ACC112 (cell line): ENCODE measurements at regions not wholly inside any gene's neighbourhood (a gene's known extent, or its start where the extent isn't known, plus 50 kb on each side); places are given as distances from the start of the nearest gene placed in this dataset.
A peak's percentile ranks its signal among the peaks of the same experiment; 100 is the strongest.
"Not testable (repeated sequence)": the region's sequence is repeated elsewhere in the genome, so short reads cannot be mapped to it uniquely, and the experiment has no call there.

Experiments
- H2AFZ ChIP-seq: fragments of 200-600 bp; sonication (generic); one replicate; pipeline ENCODE4 v1.6.0; 2017; ENCODE audit warnings: antibody characterized with exemption, low read length; ENCODE audit not compliant: unreplicated experiment
- H3K27ac ChIP-seq: fragments of 200-600 bp; sonication (generic); 2 replicates; pipeline ENCODE4 v1.5.1; 2014; ENCODE audit warnings: low read depth, mild to moderate bottlenecking, antibody characterized with exemption, low read length, moderate library complexity
- H3K27me3 ChIP-seq: fragments of 200-600 bp; sonication (generic); 2 replicates; pipeline ENCODE4 v1.6.1; 2014; ENCODE audit warnings: mild to moderate bottlenecking, antibody characterized with exemption, low read length, moderate library complexity, mixed read lengths; ENCODE audit not compliant: insufficient read depth
- H3K36me3 ChIP-seq: fragments of 200-600 bp; sonication (generic); 2 replicates; pipeline ENCODE4 v1.6.1; 2016; ENCODE audit warnings: mild to moderate bottlenecking, antibody characterized with exemption, low read length, moderate library complexity, mixed read lengths; ENCODE audit not compliant: insufficient read depth
- H3K4me1 ChIP-seq: fragments of 200-600 bp; sonication (generic); one replicate; pipeline ENCODE4 v1.6.1; 2016; ENCODE audit warnings: low read length, mixed read lengths; ENCODE audit not compliant: insufficient read depth, unreplicated experiment, control insufficient read depth
- H3K4me3 ChIP-seq: fragments of 200-600 bp; sonication (generic); 2 replicates; pipeline ENCODE4 v1.5.1; 2014; ENCODE audit warnings: mild to moderate bottlenecking, low read depth, low read length
- H3K79me2 ChIP-seq: fragments of 200-600 bp; sonication (generic); one replicate; pipeline ENCODE4 v1.6.0; 2016; ENCODE audit warnings: low read length; ENCODE audit not compliant: control insufficient read depth, unreplicated experiment, insufficient read depth

- no peaks in the 10 kb centered on the region for H3K27me3 ChIP-seq
- H3K4me1 ChIP-seq, result no peaks in the 10 kb centered on the region
- no peaks in the 10 kb centered on the region for H3K36me3 ChIP-seq
- no peak overlapping the region for H3K27ac ChIP-seq
- H3K79me2 ChIP-seq, result no peaks in the 10 kb centered on the region
- no peak overlapping the region for H3K4me3 ChIP-seq
- no peak overlapping the region for H2AFZ ChIP-seq
Measured at GRCh38 chr4:114034189-114034588, 54.7 kb upstream of the ARSJ start.

- H3K27ac ChIP-seq, result no peak overlapping the region
- peaks cover 8% of the 10 kb centered on the region for H3K4me1 ChIP-seq
- no peaks in the 10 kb centered on the region for H3K27me3 ChIP-seq
- H3K36me3 ChIP-seq, result no peaks in the 10 kb centered on the region
- no peak overlapping the region for H2AFZ ChIP-seq
- no peaks in the 10 kb centered on the region for H3K79me2 ChIP-seq
- no peak overlapping the region for H3K4me3 ChIP-seq
Measured at GRCh38 chr4:114036426-114036825, 57.0 kb upstream of the ARSJ start.

- Histone ChIP-seq H3K4me3 (no peak overlapping the region), H2AFZ (no peak overlapping the region), H3K27me3 (no peaks in the 10 kb centered on the region), H3K4me1 (peaks cover 8% of the 10 kb centered on the region), H3K36me3 (no peaks in the 10 kb centered on the region), H3K79me2 (no peaks in the 10 kb centered on the region), H3K27ac (no peak overlapping the region)
Measured at GRCh38 chr4:114036864-114037263, 57.4 kb upstream of the ARSJ start.

GRCh38 chr4:114037988-114038387 lies 58.5 kb upstream of the ARSJ start:
- H3K79me2 ChIP-seq, result no peaks in the 10 kb centered on the region
- no peaks in the 10 kb centered on the region for H3K36me3 ChIP-seq
- H3K4me3 ChIP-seq, result no peak overlapping the region
- no peak overlapping the region for H2AFZ ChIP-seq
- H3K4me1 ChIP-seq, result peaks cover 8% of the 10 kb centered on the region
- no peak overlapping the region for H3K27ac ChIP-seq
- H3K27me3 ChIP-seq, result no peaks in the 10 kb centered on the region

GRCh38 chr4:114038762-114039387 lies 59.4 kb upstream of the ARSJ start:
- Histone ChIP-seq H3K36me3 (no peaks in the 10 kb centered on the region), H3K79me2 (no peaks in the 10 kb centered on the region), H2AFZ (no peak overlapping the region), H3K4me3 (no peak overlapping the region), H3K4me1 (peaks cover 8% of the 10 kb centered on the region), H3K27me3 (no peaks in the 10 kb centered on the region), H3K27ac (no peak overlapping the region)

- H3K79me2 ChIP-seq, result no peaks in the 10 kb centered on the region
- H3K36me3 ChIP-seq, result no peaks in the 10 kb centered on the region
- H3K27me3 ChIP-seq, result no peaks in the 10 kb centered on the region
- H3K27ac ChIP-seq, result no peak overlapping the region
- H3K4me1 ChIP-seq, result peaks cover 8% of the 10 kb centered on the region
- H3K4me3 ChIP-seq, result no peak overlapping the region
- peak overlapping the region; percentile 77 for H2AFZ ChIP-seq
Measured at GRCh38 chr4:114040319-114041116, 61.1 kb upstream of the ARSJ start.

- no peaks in the 10 kb centered on the region for H3K36me3 ChIP-seq
- H3K27ac ChIP-seq, result no peak overlapping the region
- H3K27me3 ChIP-seq, result no peaks in the 10 kb centered on the region
- peaks cover 8% of the 10 kb centered on the region for H3K4me1 ChIP-seq
- H2AFZ ChIP-seq, result peak overlapping the region; percentile 77
- no peak overlapping the region for H3K4me3 ChIP-seq
- no peaks in the 10 kb centered on the region for H3K79me2 ChIP-seq
Measured at GRCh38 chr4:114041117-114041475, 61.6 kb upstream of the ARSJ start.

DNA sequence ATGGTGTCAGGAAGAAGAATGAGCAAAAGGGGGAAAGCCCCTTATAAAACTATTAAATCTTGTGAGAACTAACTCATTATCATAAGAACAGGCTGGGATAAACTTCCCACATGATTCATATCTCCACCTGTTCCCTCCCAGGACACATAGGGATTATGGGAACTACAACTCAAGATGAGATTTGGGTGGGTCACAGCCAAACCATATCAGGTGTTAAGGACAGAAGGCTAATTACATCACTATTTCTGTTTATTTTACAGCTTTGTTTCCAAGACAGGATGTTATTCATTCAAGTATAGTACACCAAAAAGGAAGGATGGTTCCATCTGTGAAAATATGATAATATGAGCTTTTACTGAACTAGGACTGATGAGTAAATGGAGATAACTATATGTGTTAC lies 63.7 kb upstream of the ARSJ start:
- Histone ChIP-seq H3K4me3 (no peak overlapping the region), H3K27ac (no peak overlapping the region), H3K27me3 (no peaks in the 10 kb centered on the region), H2AFZ (no peak overlapping the region), H3K4me1 (peaks cover 8% of the 10 kb centered on the region), H3K36me3 (no peaks in the 10 kb centered on the region), H3K79me2 (no peaks in the 10 kb centered on the region)

- not testable (repeated sequence) for H3K27ac ChIP-seq, H3K79me2 ChIP-seq, H2AFZ ChIP-seq
Measured at GRCh38 chr4:114044351-114044750, 64.9 kb upstream of the ARSJ start.

DNA sequence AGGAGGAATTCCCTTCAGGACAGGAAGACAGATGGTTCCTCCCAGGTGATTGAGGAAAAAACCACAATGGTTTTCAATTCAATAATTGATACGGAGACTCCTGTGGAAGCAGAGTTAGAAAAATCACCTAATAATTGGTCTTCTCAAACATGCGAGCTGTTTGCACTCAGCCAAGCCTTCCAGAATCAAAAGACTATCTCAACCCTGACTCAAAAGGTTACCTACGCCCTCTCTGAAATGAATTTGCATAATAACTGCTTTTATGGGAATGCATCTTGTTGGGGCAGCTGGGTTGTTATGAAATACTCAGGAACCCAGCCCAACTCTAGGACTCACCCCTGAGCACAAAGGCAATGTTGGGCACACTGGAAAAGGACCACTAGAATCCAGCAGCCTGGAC lies 66.9 kb upstream of the ARSJ start:
- Histone ChIP-seq H2AFZ (no peak overlapping the region), H3K79me2 (no peaks in the 10 kb centered on the region), H3K36me3 (no peaks in the 10 kb centered on the region), H3K27me3 (no peaks in the 10 kb centered on the region), H3K27ac (no peak overlapping the region), H3K4me1 (no peaks in the 10 kb centered on the region), H3K4me3 (no peak overlapping the region)

More at GRCh38 chr4:114044351-114044750, 64.9 kb upstream of the ARSJ start:
- H3K36me3 ChIP-seq, H3K27me3 ChIP-seq, H3K4me1 ChIP-seq, H3K4me3 ChIP-seq: not testable (repeated sequence)

DNA sequence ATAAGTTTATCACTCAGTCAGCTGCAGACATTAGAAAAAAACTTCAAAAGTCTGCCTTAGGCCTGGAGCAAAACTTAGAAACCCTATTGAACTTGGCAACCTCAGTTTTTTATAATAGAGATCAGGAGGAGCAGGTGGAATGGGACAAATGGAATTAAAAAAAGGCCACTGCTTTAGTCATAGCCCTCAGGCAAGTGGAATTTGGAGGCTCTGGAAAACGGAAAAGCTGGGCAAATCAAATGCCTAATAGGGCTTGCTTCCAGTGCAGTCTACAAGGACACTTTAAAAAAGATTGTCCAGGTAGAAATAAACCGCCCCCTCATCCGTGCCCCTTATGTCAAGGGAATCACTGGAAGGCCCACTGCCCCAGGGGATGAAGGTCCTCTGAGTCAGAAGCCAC lies 68.7 kb upstream of the ARSJ start:
- not testable (repeated sequence) for H2AFZ ChIP-seq, H3K27ac ChIP-seq, H3K79me2 ChIP-seq, H3K27me3 ChIP-seq, H3K4me3 ChIP-seq, H3K36me3 ChIP-seq, H3K4me1 ChIP-seq
